ENCODE measurements at regions not wholly inside any gene's neighbourhood (a gene's known extent, or its start where the extent isn't known, plus 50 kb on each side); places are given as distances from the start of the nearest gene placed in this dataset.
A peak's percentile ranks its signal among the peaks of the same experiment; 100 is the strongest.

DNA sequence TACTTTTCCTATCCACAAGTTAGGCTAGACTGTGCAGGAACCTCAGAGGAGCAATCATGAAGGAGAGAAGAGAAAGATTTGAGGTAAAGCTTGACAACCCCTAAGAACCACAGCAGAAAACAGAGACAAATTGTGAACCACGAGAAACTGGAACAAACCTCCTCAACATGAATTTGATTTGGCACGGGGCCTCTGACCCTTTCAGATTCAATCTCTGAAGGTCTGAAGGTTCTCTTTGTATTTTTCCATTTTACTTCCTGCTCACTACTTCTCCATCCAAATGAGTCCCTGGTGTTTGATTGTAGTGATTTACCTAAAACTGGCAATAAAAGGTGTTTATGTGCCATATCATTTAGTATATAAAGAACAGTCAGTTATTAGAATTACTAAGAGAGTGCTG lies 126.1 kb upstream of the STXBP5 start:
- H3K4me3 Mint-ChIP-seq (ENCODE audit: low read depth, unreplicated experiment): no peak overlapping the region
- H3K27me3 Mint-ChIP-seq (ENCODE audit: unreplicated experiment): no peaks in the 10 kb centered on the region
- CTCF ChIA-PET: interaction anchor here (1.0 kb wide), 1 partner anchor 19 kb away, joined by 4 read pairs; no protein-coding TSS in a partner anchor
- no TSS peak for BruUV-seq (replicated peaks)
- no peak for DNase-seq
- no peaks in the 10 kb centered on the region for H3K36me3 Mint-ChIP-seq (ENCODE audit: insufficient read depth, unreplicated experiment)
- intact Hi-C loops (cut with micrococcal nuclease; ENCODE audit: unreplicated experiment): no loop called here
- H3K9me3 Mint-ChIP-seq (ENCODE audit: low read depth, unreplicated experiment): no peaks in the 10 kb centered on the region
- H3K4me1 Mint-ChIP-seq (ENCODE audit: low read depth, unreplicated experiment): peaks cover 26% of the 10 kb centered on the region
- TF ChIP-seq, protein P1, sequence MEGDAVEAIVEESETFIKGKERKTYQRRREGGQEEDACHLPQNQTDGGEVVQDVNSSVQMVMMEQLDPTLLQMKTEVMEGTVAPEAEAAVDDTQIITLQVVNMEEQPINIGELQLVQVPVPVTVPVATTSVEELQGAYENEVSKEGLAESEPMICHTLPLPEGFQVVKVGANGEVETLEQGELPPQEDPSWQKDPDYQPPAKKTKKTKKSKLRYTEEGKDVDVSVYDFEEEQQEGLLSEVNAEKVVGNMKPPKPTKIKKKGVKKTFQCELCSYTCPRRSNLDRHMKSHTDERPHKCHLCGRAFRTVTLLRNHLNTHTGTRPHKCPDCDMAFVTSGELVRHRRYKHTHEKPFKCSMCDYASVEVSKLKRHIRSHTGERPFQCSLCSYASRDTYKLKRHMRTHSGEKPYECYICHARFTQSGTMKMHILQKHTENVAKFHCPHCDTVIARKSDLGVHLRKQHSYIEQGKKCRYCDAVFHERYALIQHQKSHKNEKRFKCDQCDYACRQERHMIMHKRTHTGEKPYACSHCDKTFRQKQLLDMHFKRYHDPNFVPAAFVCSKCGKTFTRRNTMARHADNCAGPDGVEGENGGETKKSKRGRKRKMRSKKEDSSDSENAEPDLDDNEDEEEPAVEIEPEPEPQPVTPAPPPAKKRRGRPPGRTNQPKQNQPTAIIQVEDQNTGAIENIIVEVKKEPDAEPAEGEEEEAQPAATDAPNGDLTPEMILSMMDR (IDR thresholded peaks at IDR 0.05; ENCODE audit: unreplicated experiment): no peak
- no peak overlapping the region for H3K27ac Mint-ChIP-seq (ENCODE audit: unreplicated experiment)

DNA sequence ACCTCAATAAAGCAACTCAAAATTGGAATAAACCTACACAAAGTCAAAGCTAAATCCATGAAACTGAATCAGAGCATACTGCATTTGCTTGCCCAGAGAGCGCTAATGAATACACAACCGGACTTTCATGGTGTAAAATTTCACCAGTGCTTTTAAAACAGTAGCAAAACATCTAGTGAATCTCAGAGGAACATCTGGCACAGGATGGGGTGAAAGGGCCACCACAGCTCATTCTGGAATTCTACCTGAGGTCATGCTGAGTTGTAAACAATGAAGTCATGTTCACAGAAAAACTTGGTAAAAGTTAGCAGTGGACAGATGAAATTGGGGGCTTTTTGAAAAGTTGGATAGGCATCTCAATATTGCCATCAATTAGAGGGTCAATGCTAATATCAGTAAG lies 125.6 kb upstream of the STXBP5 start:
- Mint-ChIP-seq H3K4me1 (ENCODE audit: low read depth, unreplicated experiment) (peaks cover 26% of the 10 kb centered on the region), H3K27me3 (ENCODE audit: unreplicated experiment) (no peaks in the 10 kb centered on the region), H3K4me3 (ENCODE audit: low read depth, unreplicated experiment) (no peak overlapping the region), H3K36me3 (ENCODE audit: insufficient read depth, unreplicated experiment) (no peaks in the 10 kb centered on the region), H3K9me3 (ENCODE audit: low read depth, unreplicated experiment) (no peaks in the 10 kb centered on the region), H3K27ac (ENCODE audit: unreplicated experiment) (no peak overlapping the region)
- DNase-seq: no peak
- intact Hi-C loops (cut with micrococcal nuclease; ENCODE audit: unreplicated experiment): no loop called here
- TF ChIP-seq, protein P1 (IDR thresholded peaks at IDR 0.05; ENCODE audit: unreplicated experiment): no peak
- CTCF ChIA-PET: no interaction called here
- BruUV-seq (replicated peaks): no TSS peak

DNA sequence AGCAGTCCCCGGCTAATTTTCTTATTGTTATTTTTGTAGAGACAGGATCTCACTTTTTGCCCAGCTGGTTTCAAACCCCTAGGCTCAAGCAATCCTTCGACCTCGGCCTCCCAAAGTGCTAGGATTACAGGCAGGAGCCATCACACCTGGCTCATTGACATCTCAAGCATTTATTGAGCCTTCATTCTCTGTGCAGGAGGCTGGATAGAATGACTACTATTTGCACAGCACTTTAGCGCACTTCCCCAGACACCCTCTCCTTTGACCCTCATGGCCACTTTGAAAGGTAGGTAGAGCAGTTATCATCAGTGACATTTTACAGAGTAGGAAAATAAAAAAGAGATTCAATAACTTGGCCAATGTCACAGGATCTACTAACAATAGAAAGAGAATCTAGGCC lies 124.0 kb upstream of the STXBP5 start:
- H3K9me3 Mint-ChIP-seq (ENCODE audit: low read depth, unreplicated experiment): no peaks in the 10 kb centered on the region
- no peak for DNase-seq
- H3K27me3 Mint-ChIP-seq (ENCODE audit: unreplicated experiment): no peaks in the 10 kb centered on the region
- H3K27ac Mint-ChIP-seq (ENCODE audit: unreplicated experiment): no peak overlapping the region
- TF ChIP-seq, protein P1 (IDR thresholded peaks at IDR 0.05; ENCODE audit: unreplicated experiment): no peak
- no peak overlapping the region for H3K4me3 Mint-ChIP-seq (ENCODE audit: low read depth, unreplicated experiment)
- CTCF ChIA-PET: no interaction called here
- H3K4me1 Mint-ChIP-seq (ENCODE audit: low read depth, unreplicated experiment): peaks cover 26% of the 10 kb centered on the region
- intact Hi-C loops (cut with micrococcal nuclease; ENCODE audit: unreplicated experiment): no loop called here
- BruUV-seq (replicated peaks): no TSS peak
- H3K36me3 Mint-ChIP-seq (ENCODE audit: insufficient read depth, unreplicated experiment): no peaks in the 10 kb centered on the region

DNA sequence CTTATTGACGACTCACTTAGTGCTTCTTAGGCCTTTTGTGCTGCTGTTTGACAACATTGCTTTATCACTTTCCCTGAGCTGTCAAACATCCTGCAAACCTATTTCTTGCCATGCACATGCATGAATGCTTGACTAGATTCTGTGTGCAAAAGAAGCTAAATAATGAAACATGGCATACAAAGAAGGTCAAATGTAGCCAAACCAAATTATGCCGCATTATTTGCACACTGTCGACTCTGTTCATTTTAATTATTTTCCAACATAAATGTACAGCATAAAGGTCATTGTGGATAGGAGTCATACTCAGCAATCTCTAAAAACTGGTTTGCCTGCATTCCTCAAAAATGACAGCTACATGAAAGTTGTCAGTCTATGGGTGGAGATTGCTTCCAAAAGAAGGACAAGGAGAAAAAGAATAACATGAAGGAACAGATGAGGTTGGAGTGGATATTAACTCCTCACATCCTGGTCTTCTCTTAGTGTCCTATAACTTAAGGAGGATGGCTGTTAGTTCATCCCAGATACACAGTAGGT lies 123.1 kb upstream of the STXBP5 start:
- H3K27ac Mint-ChIP-seq (ENCODE audit: unreplicated experiment): peak overlapping the region; percentile 50
- no peak overlapping the region for H3K4me3 Mint-ChIP-seq (ENCODE audit: low read depth, unreplicated experiment)

More for the DNA sequence above, 123.1 kb upstream of the STXBP5 start:
- Mint-ChIP-seq H3K9me3 (ENCODE audit: low read depth, unreplicated experiment) (no peaks in the 10 kb centered on the region), H3K36me3 (ENCODE audit: insufficient read depth, unreplicated experiment) (no peaks in the 10 kb centered on the region), H3K27me3 (ENCODE audit: unreplicated experiment) (no peaks in the 10 kb centered on the region), H3K4me1 (ENCODE audit: low read depth, unreplicated experiment) (peaks cover 26% of the 10 kb centered on the region)
- TF ChIP-seq, protein P1 (IDR thresholded peaks at IDR 0.05; ENCODE audit: unreplicated experiment): no peak
- intact Hi-C loops (cut with micrococcal nuclease; ENCODE audit: unreplicated experiment): no loop called here
- CTCF ChIA-PET: interaction anchor here (0.5 to 1.2 kb wide), 2 partner anchors 26 to 29 kb away, joined by 3 to 6 read pairs; no protein-coding TSS in a partner anchor
- BruUV-seq (replicated peaks): no TSS peak
- peak; percentile 26 for DNase-seq
